AG08395 (cell line): ENCODE measurements at regions not wholly inside any gene's neighbourhood (a gene's known extent, or its start where the extent isn't known, plus 50 kb on each side); places are given as distances from the start of the nearest gene placed in this dataset.

Experiments used
- DNase-seq: peaks from one replicate; pipeline ENCODE4 v3.0.0; 2012; ENCODE audit warnings: mixed read lengths, low spot score

- no peak for DNase-seq
Measured at GRCh38 chr2:42108852-42109251, 60.3 kb upstream of the EML4 start.

GRCh38 chr2:42109959-42110640 lies 59.1 kb upstream of the EML4 start:
- no peak for DNase-seq

- peak; percentile 74 for DNase-seq
Measured at GRCh38 chr2:42110641-42111322, 58.4 kb upstream of the EML4 start.

GRCh38 chr2:42112418-42112817 lies 56.7 kb upstream of the EML4 start:
- DNase-seq: no peak

GRCh38 chr2:42113452-42113851 lies 55.7 kb upstream of the EML4 start:
- DNase-seq: no peak

GRCh38 chr2:42114091-42114490 lies 55.1 kb upstream of the EML4 start:
- no peak for DNase-seq

GRCh38 chr2:42115588-42115987 lies 53.6 kb upstream of the EML4 start:
- DNase-seq: no peak

- DNase-seq: peak; percentile 81
Measured at GRCh38 chr2:42116195-42117181, 52.7 kb upstream of the EML4 start.

- DNase-seq: no peak
Measured at GRCh38 chr2:42117182-42117579, 52.0 kb upstream of the EML4 start.

GRCh38 chr2:42117923-42118753 lies 51.0 kb upstream of the EML4 start:
- peak; percentile 69 for DNase-seq

GRCh38 chr2:42118754-42119569 lies 50.2 kb upstream of the EML4 start:
- no peak for DNase-seq
